GM12878 (cell line): ENCODE measurements at regions not wholly inside any gene's neighbourhood (a gene's known extent, or its start where the extent isn't known, plus 50 kb on each side); places are given as distances from the start of the nearest gene placed in this dataset.

Source experiments
- ATAC-seq: fragments of 200-7000 bp; cut with Tn5 transposase; 3 replicates; pipeline ENCODE4 v1.9.1; 2020; ENCODE audit warnings: mild to moderate bottlenecking, moderate library complexity
- BruUV-seq: library from RNA; stranded (reverse); fragments of 400-500 nt; replicated peaks from 2 replicates; lab custom pipeline; 2021; lab: Mats Ljungman, UMichigan
- CTCF ChIA-PET: fragments of 300-600 bp; sonication (Branson Sonifier 250); formaldehyde crosslinking; extraction: SDS; loops from one replicate; lab custom pipeline; 2021; ENCODE audit warnings: inconsistent platforms; lab: Yijun Ruan, JAX
- POLR2A ChIA-PET: fragments of 350-600 bp; formaldehyde crosslinking; extraction: SDS; loops from one replicate; lab custom pipeline; 2021; ENCODE audit warnings: inconsistent platforms; lab: Charles Lee
- RAD21 ChIA-PET: fragments of 300-600 bp; sonication (Branson Sonifier 250); formaldehyde crosslinking; loops from one replicate; lab custom pipeline; 2023; ENCODE audit warnings: antibody characterized with exemption; ENCODE audit not compliant: unreplicated experiment; lab: Charles Lee
- SMC1A ChIA-PET: fragments of 300-600 bp; sonication (Branson Sonifier 250); formaldehyde crosslinking; loops from one replicate; lab custom pipeline; 2023; ENCODE audit not compliant: unreplicated experiment, uncharacterized antibody; lab: Charles Lee
- DNase-seq: peaks from one replicate; pipeline ENCODE4 v3.0.0-alpha.2; 2011; ENCODE audit warnings: low read depth, low spot score
- FAIRE-seq: peaks from 3 replicates; lab custom pipeline; 2011; peaks lifted over from hg19 to GRCh38; lab: Jason Lieb, UNC
- H2AFZ ChIP-seq: 2 replicates; pipeline ENCODE4 v1.6.0; 2011; ENCODE audit warnings: low read depth, low read length, control low read depth; ENCODE audit not compliant: control insufficient read depth
- H3K27ac ChIP-seq: 2 replicates; pipeline ENCODE4 v1.5.1; 2011; ENCODE audit warnings: control low read depth; ENCODE audit not compliant: control insufficient read depth, insufficient read depth
- H3K27me3 ChIP-seq, 2 experiments: replicated peaks in 1 of 2; 2 replicates each; pipeline versions ENCODE4 v1.6.0 to v1.6.1; 2011; ENCODE audit warnings: low read length in 1 of 2; ENCODE audit not compliant: control insufficient read depth in 2 of 2, insufficient read depth in 2 of 2
- H3K36me3 ChIP-seq, 2 experiments: 2 replicates each; pipeline ENCODE4 v1.5.1; 2011; ENCODE audit warnings: low read length in 1 of 2; ENCODE audit not compliant: control insufficient read depth in 2 of 2, insufficient read depth in 2 of 2
- H3K4me1 ChIP-seq: 2 replicates; pipeline ENCODE4 v1.6.1; 2011; ENCODE audit warnings: mild to moderate bottlenecking, low read length, moderate library complexity, mixed read lengths; ENCODE audit not compliant: control insufficient read depth, insufficient read depth
- H3K4me2 ChIP-seq: 2 replicates; pipeline ENCODE4 v1.6.0; 2011; ENCODE audit warnings: control low read depth; ENCODE audit not compliant: control insufficient read depth, insufficient read depth
- H3K4me3 ChIP-seq: fragments of 200-600 bp; sonication (generic); 2 replicates; pipeline ENCODE4 v1.5.1; 2016
- H3K79me2 ChIP-seq: 2 replicates; pipeline ENCODE4 v1.6.0; 2011; ENCODE audit warnings: low read length; ENCODE audit not compliant: control insufficient read depth, insufficient read depth
- H3K9ac ChIP-seq: 2 replicates; pipeline ENCODE4 v1.8.0; 2011; ENCODE audit warnings: low read length, control low read depth, mixed read lengths; ENCODE audit not compliant: control insufficient read depth, insufficient read depth
- H3K9me3 ChIP-seq: replicated peaks from 3 replicates; pipeline ENCODE4 v1.5.1; 2011; ENCODE audit warnings: mild to moderate bottlenecking, low read length; ENCODE audit not compliant: control insufficient read depth, insufficient read depth
- H4K20me1 ChIP-seq: 2 replicates; pipeline ENCODE4 v1.6.0; 2011; ENCODE audit not compliant: control insufficient read depth, insufficient read depth
- CEBPB ChIP-seq, 2 experiments: fragments of 150-350 bp in 1 of 2; IDR thresholded peaks; 2 replicates each; pipeline ENCODE4 v1.6.1; 2012 to 2014; ENCODE audit warnings: low read depth in 2 of 2, low read length in 2 of 2, borderline replicate concordance in 1 of 2, inconsistent platforms in 1 of 2
- E2F8 ChIP-seq: fragments of 450-650 bp; IDR thresholded peaks from 2 replicates; pipeline ENCODE4 v1.6.1; 2018; ENCODE audit warnings: mild to moderate bottlenecking, low read depth, moderate library complexity; ENCODE audit not compliant: partially characterized antibody
- EP300 ChIP-seq, 2 experiments: fragments of 150-350 bp in 1 of 2; IDR thresholded peaks; 2 replicates each; pipeline ENCODE4 v1.6.1; 2011 to 2012; ENCODE audit warnings: low read depth in 2 of 2, low read length in 2 of 2, borderline replicate concordance in 1 of 2, improper control_type of control experiment in 1 of 2, inconsistent platforms in 1 of 2; ENCODE audit not compliant: control insufficient read depth in 1 of 2
- ETV6 ChIP-seq, 2 experiments: fragments of 450-650 bp in 1 of 2; IDR thresholded peaks in 1 of 2; conservative IDR thresholded peaks in 1 of 2; 2 replicates each; pipeline ENCODE4 v1.6.1; 2014; ENCODE audit warnings: antibody characterized with exemption in 1 of 2, borderline replicate concordance in 1 of 2, low read depth in 1 of 2, mild to moderate bottlenecking in 1 of 2, moderate library complexity in 1 of 2
- GABPA ChIP-seq: IDR thresholded peaks from 2 replicates; pipeline ENCODE4 v1.6.1; 2014; ENCODE audit warnings: antibody characterized with exemption, low read depth, mild to moderate bottlenecking, inconsistent platforms
- IRF3 ChIP-seq: fragments of 450-650 bp; IDR thresholded peaks from 2 replicates; pipeline ENCODE4 v1.6.1; 2014; ENCODE audit warnings: mild to moderate bottlenecking
- MAX ChIP-seq: IDR thresholded peaks from 2 replicates; pipeline ENCODE4 v1.6.1; 2012; ENCODE audit warnings: low read depth, low read length, improper control_type of control experiment
- NFYA ChIP-seq: IDR thresholded peaks from 2 replicates; pipeline ENCODE4 v1.6.1; 2011; ENCODE audit warnings: low read depth, mild to moderate bottlenecking, low read length, improper control_type of control experiment, borderline replicate concordance
- NR2C1 ChIP-seq: fragments of 450-650 bp; IDR thresholded peaks from 2 replicates; pipeline ENCODE4 v1.6.1; 2017; ENCODE audit warnings: antibody characterized with exemption, mild to moderate bottlenecking, moderate library complexity
- SPI1 ChIP-seq: IDR thresholded peaks from 2 replicates; pipeline ENCODE4 v1.6.1; 2011; ENCODE audit warnings: low read depth, mild to moderate bottlenecking, low read length, moderate library complexity, borderline replicate concordance; ENCODE audit not compliant: insufficient read depth
- TARDBP ChIP-seq: IDR thresholded peaks from 2 replicates; pipeline ENCODE4 v1.6.1; 2016; ENCODE audit warnings: borderline replicate concordance
- ZBTB40 ChIP-seq: fragments of 450-650 bp; IDR thresholded peaks from 2 replicates; pipeline ENCODE4 v1.6.1; 2016; ENCODE audit warnings: mild to moderate bottlenecking, moderate library complexity, borderline replicate concordance
- ZNF384 ChIP-seq: IDR thresholded peaks from 2 replicates; pipeline ENCODE4 v1.6.1; 2012; ENCODE audit warnings: low read depth, mild to moderate bottlenecking, low read length, improper control_type of control experiment, borderline replicate concordance
- ZZZ3 ChIP-seq: IDR thresholded peaks from 2 replicates; pipeline ENCODE4 v1.6.1; 2011; ENCODE audit warnings: low read depth; ENCODE audit not compliant: control insufficient read depth, insufficient read length
- in situ Hi-C: fragments of 300-500 bp; cut with MboI; formaldehyde crosslinking; loops from 9 replicates; pipeline ENCODE4 v1.14.3; 2018; ENCODE audit warnings: mixed read lengths
- intact Hi-C: fragments of 100-400 bp; cut with micrococcal nuclease; formaldehyde crosslinking; loops from one replicate; pipeline ENCODE4 v1.14.2; 2022; ENCODE audit not compliant: unreplicated experiment

- no peak for FAIRE-seq
These were observed 936.7 kb downstream of the CCSER2 start for GRCh38 chr10:85265121-85265520.

More at GRCh38 chr10:85265121-85265520, 936.7 kb downstream of the CCSER2 start:
- Histone ChIP-seq H3K9ac (no peak overlapping the region), H3K9me3 (no peaks in the 10 kb centered on the region), H4K20me1 (no peaks in the 10 kb centered on the region), H3K36me3 (no peaks in the 10 kb centered on the region), H3K27me3 (no peaks in the 10 kb centered on the region), H2AFZ (no peak overlapping the region), H3K4me1 (no peaks in the 10 kb centered on the region), H3K4me2 (no peak overlapping the region), H3K79me2 (no peaks in the 10 kb centered on the region), H3K4me3 (no peak overlapping the region), H3K27ac (no peak overlapping the region)
- TF ChIP-seq ZZZ3, result no peak
- TF ChIP-seq NFYA, result no peak
- TF ChIP-seq SPI1, result no peak
- no peak for TF ChIP-seq ETV6 (conservative IDR thresholded peaks at IDR 0.05 in 1 of 2, IDR thresholded peaks at IDR 0.05 in 1 of 2; ENCODE audit: borderline replicate concordance in 1 of 2, low read depth in 1 of 2)
- TF ChIP-seq ZNF384, result no peak
- TF ChIP-seq MAX, result no peak
- TF ChIP-seq GABPA, result no peak
- TF ChIP-seq EP300 (IDR thresholded peaks at IDR 0.05; ENCODE audit: borderline replicate concordance in 1 of 2, control insufficient read depth in 1 of 2, low read depth in 2 of 2, low read length in 2 of 2), result no peak
- TF ChIP-seq TARDBP, result no peak
- no peak for TF ChIP-seq CEBPB (IDR thresholded peaks at IDR 0.05; ENCODE audit: borderline replicate concordance in 1 of 2, low read depth in 2 of 2, low read length in 2 of 2)
- no peak for TF ChIP-seq E2F8
- no peak for TF ChIP-seq ZBTB40
- no peak for TF ChIP-seq IRF3
- TF ChIP-seq NR2C1, result no peak
- ATAC-seq (no peak), DNase-seq (no peak)
- ChIA-PET RAD21 (no interaction called here), SMC1A (no interaction called here), POLR2A (no interaction called here), CTCF (no interaction called here)
- intact Hi-C loops (no loop called here), in situ Hi-C loops (no loop called here)
- BruUV-seq, result no TSS peak
